ENCODE measurements at regions not wholly inside any gene's neighbourhood (a gene's known extent, or its start where the extent isn't known, plus 50 kb on each side); places are given as distances from the start of the nearest gene placed in this dataset.

DNA sequence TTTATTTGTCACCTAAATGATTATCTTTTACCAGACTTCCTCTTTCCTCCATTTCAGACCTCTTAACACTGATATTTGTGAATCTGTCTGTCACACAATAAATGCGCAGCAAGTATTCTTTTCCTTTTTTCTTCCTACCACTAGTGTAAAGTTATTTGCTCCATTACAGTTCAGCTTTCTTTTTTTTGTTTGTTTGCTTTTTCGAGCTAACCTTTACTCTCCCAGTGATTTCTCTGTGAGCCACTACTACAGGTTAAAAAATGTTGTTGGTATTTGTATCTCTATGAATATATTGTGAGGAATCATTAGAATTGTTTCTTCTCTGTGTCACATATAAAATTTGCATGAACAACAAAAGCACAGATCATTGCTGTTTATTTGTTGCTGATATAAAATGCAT is 854.0 kb upstream of the GCFC2 start:
- no peak for TF ChIP-seq JUND (IDR thresholded peaks at IDR 0.05; ENCODE audit: low read depth)
- in situ Hi-C loops (cut with HindIII; ENCODE audit: low pct_unique_long_range_greater_than_20kb, low sequenced_read_pairs): no loop called here
- DNase-seq (ENCODE audit: low read depth in 1 of 2, low spot score in 1 of 2): no peak

GRCh38 chr2:76563730-76564129 is 853.0 kb upstream of the GCFC2 start:
- TF ChIP-seq JUND (IDR thresholded peaks at IDR 0.05; ENCODE audit: low read depth): no peak
- in situ Hi-C loops (cut with HindIII; ENCODE audit: low pct_unique_long_range_greater_than_20kb, low sequenced_read_pairs): no loop called here
- DNase-seq (ENCODE audit: low read depth in 1 of 2, low spot score in 1 of 2): no peak

- no peak for TF ChIP-seq JUND (IDR thresholded peaks at IDR 0.05; ENCODE audit: low read depth)
- in situ Hi-C loops (cut with HindIII; ENCODE audit: low pct_unique_long_range_greater_than_20kb, low sequenced_read_pairs): no loop called here
- no peak for DNase-seq (ENCODE audit: low read depth in 1 of 2, low spot score in 1 of 2)
Observed at GRCh38 chr2:76558157-76558556, 847.4 kb upstream of the GCFC2 start.

GRCh38 chr2:76556018-76556417 is 845.3 kb upstream of the GCFC2 start:
- in situ Hi-C loops (cut with HindIII; ENCODE audit: low pct_unique_long_range_greater_than_20kb, low sequenced_read_pairs): no loop called here
- DNase-seq (ENCODE audit: low read depth in 1 of 2, low spot score in 1 of 2): no peak

GRCh38 chr2:76546207-76546606 is 835.5 kb upstream of the GCFC2 start:
- in situ Hi-C loops (cut with HindIII; ENCODE audit: low pct_unique_long_range_greater_than_20kb, low sequenced_read_pairs): no loop called here
- DNase-seq (ENCODE audit: low read depth in 1 of 2, low spot score in 1 of 2): no peak
- no peak for TF ChIP-seq JUND (IDR thresholded peaks at IDR 0.05; ENCODE audit: low read depth)

More at GRCh38 chr2:76556018-76556417, 845.3 kb upstream of the GCFC2 start:
- TF ChIP-seq JUND (IDR thresholded peaks at IDR 0.05; ENCODE audit: low read depth): no peak

GRCh38 chr2:76544901-76545300 is 834.2 kb upstream of the GCFC2 start:
- no peak for TF ChIP-seq JUND (IDR thresholded peaks at IDR 0.05; ENCODE audit: low read depth)
- no peak for DNase-seq (ENCODE audit: low read depth in 1 of 2, low spot score in 1 of 2)
- in situ Hi-C loops (cut with HindIII; ENCODE audit: low pct_unique_long_range_greater_than_20kb, low sequenced_read_pairs): no loop called here

DNA sequence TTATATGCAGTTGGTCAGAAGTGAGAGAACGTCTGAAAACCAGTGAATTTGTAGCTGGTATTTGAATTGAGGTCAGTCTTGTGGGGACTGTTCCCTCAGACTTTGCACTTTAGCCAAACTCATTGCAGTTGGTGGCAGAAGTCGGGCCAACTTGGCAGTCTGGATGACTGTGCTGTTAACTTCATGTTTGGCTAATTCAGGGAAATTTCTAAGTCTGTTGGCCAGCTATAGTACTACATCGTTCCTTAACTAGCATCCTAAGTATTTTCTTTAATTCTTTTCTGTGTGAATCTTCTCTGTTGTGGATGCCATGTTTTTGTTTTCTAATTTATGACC is 806.8 kb upstream of the GCFC2 start:
- no peak for DNase-seq (ENCODE audit: low read depth in 1 of 2, low spot score in 1 of 2)
- TF ChIP-seq JUND (IDR thresholded peaks at IDR 0.05; ENCODE audit: low read depth): no peak
- in situ Hi-C loops (cut with HindIII; ENCODE audit: low pct_unique_long_range_greater_than_20kb, low sequenced_read_pairs): no loop called here

DNA sequence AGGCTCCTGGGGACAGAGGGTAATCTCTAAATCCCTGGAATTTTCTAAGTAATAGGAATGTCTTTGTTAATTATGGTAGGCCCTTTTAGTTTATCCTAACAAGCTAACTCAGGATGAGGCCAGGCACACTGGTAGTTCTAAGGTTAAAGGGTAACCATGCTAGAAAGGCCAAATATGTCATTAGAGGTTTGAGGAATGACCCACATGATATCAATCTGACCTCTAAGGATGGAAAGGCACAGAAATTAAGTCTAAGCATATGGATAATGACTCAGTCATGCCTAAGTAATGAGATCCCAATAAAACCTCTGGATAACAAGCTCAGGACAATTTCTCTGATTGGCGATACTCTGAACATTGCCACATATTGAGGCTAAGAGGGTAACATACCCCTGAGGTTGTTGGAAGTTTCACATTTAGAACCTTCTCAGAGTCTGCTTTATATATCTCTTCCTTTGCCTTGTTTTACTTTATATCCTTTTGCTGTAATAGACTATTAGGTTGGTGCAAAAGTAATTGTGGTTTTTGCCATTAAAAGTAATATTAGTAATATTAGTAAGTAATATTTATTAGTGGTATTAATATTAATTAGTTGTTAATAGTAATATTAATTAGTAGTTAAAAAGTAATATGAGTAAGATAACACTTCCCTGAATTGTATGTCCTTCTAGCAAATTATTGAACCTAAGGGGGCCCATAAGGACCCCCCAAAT is 806.3 kb upstream of the GCFC2 start:
- in situ Hi-C loops (cut with HindIII; ENCODE audit: low pct_unique_long_range_greater_than_20kb, low sequenced_read_pairs): no loop called here
- TF ChIP-seq JUND (IDR thresholded peaks at IDR 0.05; ENCODE audit: low read depth): no peak
- DNase-seq (ENCODE audit: low read depth in 1 of 2, low spot score in 1 of 2): no peak

DNA sequence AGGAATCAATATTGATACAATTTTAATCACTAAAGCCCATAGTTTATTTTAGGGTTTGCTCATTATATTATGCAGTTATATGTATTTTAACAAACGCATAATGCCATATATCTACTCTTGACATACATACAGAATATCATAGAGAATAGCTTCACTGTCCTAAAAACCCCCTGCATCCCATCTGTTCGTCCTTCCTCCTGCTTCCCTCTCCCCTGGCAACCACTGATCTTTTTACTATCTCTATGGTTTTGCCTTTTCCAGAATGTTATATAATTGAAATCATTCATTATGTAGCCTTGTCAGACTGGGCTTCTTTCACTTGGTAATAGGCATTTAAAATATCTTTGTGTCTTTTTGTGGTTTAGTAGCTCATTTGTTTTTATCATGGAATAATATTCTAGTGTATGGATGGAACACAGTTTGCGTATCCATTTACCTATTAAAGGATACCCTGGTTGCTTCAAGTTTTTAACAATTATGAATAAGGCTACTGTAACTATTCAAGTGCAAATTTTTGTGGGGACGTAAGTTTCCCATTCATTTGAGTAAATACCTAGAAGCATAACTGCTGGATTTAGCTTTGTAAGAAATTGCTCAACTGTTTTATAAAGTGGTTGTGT is 801.6 kb upstream of the GCFC2 start:
- DNase-seq (ENCODE audit: low read depth in 1 of 2, low spot score in 1 of 2): no peak
- in situ Hi-C loops (cut with HindIII; ENCODE audit: low pct_unique_long_range_greater_than_20kb, low sequenced_read_pairs): no loop called here
- no peak for TF ChIP-seq JUND (IDR thresholded peaks at IDR 0.05; ENCODE audit: low read depth)

- in situ Hi-C loops (cut with HindIII; ENCODE audit: low pct_unique_long_range_greater_than_20kb, low sequenced_read_pairs): no loop called here
Observed at GRCh38 chr2:76506538-76506937, 795.8 kb upstream of the GCFC2 start.

GRCh38 chr2:76501641-76502040 is 790.9 kb upstream of the GCFC2 start:
- DNase-seq (ENCODE audit: low read depth in 1 of 2, low spot score in 1 of 2): no peak
- in situ Hi-C loops (cut with HindIII; ENCODE audit: low pct_unique_long_range_greater_than_20kb, low sequenced_read_pairs): no loop called here
- no peak for TF ChIP-seq JUND (IDR thresholded peaks at IDR 0.05; ENCODE audit: low read depth)

More at GRCh38 chr2:76506538-76506937, 795.8 kb upstream of the GCFC2 start:
- no peak for DNase-seq (ENCODE audit: low read depth in 1 of 2, low spot score in 1 of 2)
- TF ChIP-seq JUND (IDR thresholded peaks at IDR 0.05; ENCODE audit: low read depth): no peak

DNA sequence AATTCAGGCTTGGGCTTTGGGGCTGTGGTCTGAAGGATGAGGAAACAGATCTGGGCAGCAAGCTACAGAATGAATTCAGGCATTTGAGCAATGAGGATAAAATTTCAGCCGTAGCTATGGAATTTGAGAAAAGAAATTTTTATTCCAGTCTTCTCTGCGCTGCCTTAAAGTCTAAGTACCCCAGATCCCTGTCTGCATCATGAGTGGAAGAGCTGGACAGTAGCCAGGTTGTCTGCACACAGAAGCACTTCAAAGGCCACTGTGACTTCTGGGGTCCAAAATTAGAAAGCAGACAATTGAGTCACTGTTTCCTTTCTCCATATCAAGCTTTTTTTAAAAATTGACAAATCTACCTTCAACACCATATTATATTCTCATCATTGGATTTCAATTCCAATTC is 787.6 kb upstream of the GCFC2 start:
- TF ChIP-seq JUND (IDR thresholded peaks at IDR 0.05; ENCODE audit: low read depth): no peak
- DNase-seq (ENCODE audit: low read depth in 1 of 2, low spot score in 1 of 2): no peak
- in situ Hi-C loops (cut with HindIII; ENCODE audit: low pct_unique_long_range_greater_than_20kb, low sequenced_read_pairs): no loop called here

GRCh38 chr2:76491503-76491902 is 780.8 kb upstream of the GCFC2 start:
- no peak for TF ChIP-seq JUND (IDR thresholded peaks at IDR 0.05; ENCODE audit: low read depth)
- no peak for DNase-seq (ENCODE audit: low read depth in 1 of 2, low spot score in 1 of 2)
- in situ Hi-C loops (cut with HindIII; ENCODE audit: low pct_unique_long_range_greater_than_20kb, low sequenced_read_pairs): no loop called here

Measured in T47D (cell line).